Stimulated activated CD4-positive, alpha-beta T cell treated with anti-CD3 and anti-CD28 coated beads, Interleukin-2, amount 100 ng/mL, for 4 hours (primary cell): ENCODE measurements at regions not wholly inside any gene's neighbourhood (a gene's known extent, or its start where the extent isn't known, plus 50 kb on each side); places are given as distances from the start of the nearest gene placed in this dataset.
"Not testable (repeated sequence)": the region's sequence is repeated elsewhere in the genome, so short reads cannot be mapped to it uniquely, and the experiment has no call there.

ENCODE experiments used
- DNase-seq: peaks from one replicate; pipeline ENCODE4 v3.0.0-alpha.2; 2020; ENCODE audit warnings: low read depth

DNA sequence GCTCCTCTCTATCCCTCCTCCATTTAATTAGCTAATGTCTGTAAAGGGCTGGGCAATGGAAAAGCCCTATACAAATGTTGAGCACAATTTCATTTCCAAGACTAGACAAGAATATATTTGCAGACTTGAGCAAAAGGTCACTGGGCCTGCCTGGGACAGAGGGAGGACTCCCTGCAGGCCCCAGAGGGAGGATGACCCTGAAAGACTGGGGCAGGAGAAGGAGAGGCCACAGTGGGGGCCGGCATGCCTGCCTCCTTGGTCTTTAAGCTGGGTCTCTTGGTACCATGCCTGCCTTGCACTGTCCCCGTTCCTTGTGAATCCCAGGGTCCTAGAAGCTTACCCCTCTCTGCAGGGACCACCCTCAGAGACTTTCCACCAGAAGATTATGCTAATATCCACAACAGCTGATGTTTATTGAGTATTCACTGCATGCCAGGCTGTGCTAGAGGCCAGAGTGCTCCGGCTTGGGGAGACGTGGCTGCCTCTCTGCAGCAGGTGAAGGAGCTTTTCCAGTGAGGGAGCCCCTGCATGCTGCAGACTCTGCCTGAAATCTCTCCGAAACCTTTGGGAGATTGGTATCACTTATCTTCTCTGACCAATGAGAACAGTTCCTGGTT, 72.7 kb upstream of the HSPA9 start:
- no peak for DNase-seq

DNA sequence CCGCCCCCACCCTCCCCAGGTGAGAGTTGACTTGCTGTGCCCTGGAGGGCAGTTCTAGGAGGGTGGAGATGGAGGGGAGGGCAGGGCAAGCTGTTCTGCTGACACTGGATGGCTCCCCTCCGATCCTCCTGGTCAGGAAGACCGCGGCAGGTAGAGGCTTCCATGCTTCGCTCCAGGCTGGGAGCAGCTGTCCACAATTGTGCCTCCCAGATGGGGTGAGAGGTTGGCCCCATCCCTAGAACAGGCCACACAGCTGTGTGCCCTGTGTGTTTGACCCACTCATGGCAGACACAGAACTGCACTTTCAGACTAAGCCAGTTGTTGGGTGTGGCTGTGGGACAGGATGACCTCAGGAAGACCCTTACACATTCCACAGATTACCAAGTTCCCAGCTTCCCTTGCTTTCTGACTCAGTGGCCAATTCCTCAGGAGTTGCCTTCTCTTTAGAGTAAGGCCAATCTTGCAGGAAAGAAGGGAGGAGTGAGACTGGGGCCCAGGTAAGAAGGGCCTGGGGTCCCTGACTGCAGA, 72.1 kb upstream of the HSPA9 start:
- no peak for DNase-seq

GRCh38 chr5:138646671-138647070, 71.5 kb upstream of the HSPA9 start:
- DNase-seq, result no peak

DNA sequence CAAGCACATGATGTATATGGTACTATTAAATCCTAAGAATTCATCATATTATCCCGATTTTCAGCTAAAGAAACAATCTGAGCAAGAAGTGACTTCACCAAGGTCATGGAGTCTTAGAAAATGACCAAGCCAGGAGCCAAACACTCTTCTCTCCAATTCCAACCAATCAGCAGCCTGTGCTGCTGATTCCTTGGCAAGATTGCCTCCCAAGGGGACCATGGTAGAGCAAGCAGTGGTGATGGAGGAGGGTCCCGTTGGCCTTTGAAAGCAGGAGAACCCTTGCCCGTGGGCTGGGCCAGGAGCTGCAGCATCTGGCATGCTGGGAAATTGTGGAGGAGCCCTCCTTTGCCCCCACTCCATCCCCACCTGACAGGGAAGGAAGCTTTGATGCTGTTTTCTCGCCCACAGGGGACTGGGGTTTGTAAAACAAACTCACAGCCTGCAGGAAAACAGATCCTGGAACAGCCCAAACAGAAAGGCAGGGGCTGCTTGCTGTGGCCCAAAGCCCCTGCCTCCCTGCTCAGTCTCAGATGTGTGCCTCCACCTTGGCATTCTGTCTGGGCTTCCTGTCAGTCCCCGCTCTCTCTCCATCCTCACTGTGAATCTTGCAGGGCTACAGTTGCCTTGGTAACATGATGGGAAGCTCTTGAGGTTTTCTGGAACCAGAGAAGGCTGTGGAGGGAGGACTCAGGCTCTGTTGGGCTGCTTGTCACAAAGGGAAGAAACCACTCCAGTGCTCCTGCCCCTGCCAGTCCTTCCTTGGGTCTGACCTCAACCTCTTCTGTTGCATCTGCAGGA, 70.8 kb upstream of the HSPA9 start:
- no peak for DNase-seq

- no peak for DNase-seq
These were observed 68.0 kb upstream of the HSPA9 start for GRCh38 chr5:138643040-138643791.

DNA sequence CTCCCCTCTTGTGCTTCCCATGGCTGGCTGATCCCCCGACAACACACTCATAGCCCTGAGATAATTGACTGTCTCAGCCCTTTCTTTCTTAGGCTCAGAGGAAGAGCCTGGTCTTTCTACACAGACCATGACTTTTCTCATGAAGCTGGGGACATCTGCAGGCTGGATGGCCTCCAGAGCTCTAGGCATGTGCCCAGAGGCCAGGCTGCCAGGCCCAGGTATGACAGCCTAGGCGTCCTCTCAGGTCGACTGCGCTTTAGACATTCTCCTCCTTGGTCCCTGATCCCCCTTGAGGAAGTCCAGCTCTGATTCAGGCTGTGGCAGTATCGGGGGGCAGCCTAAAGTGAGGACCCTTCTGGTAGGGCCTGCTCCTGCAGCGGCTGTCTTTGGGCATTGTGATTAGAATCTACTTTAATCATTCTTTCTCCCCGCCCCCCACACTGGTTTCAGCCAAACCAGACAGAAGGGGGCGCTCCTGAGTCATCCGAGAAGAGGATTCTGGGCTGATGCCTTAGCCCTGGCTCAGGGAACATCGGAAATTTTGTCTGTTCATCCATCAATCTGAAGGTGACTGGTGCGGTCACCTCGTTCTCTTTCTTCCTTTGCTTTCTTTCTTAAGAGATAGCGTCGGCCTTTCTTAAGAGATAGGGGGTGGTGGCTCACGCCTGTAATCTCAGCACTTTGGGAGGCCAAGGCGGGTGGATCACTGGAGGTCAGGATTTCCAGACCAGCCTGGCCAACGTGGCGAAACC, 66.5 kb upstream of the HSPA9 start:
- peak; percentile 58 for DNase-seq

- no peak for DNase-seq
These were observed 65.5 kb upstream of the HSPA9 start for GRCh38 chr5:138640646-138641254.

GRCh38 chr5:138640138-138640537, 64.9 kb upstream of the HSPA9 start:
- no peak for DNase-seq

GRCh38 chr5:138639326-138639725, 64.1 kb upstream of the HSPA9 start:
- DNase-seq, result no peak

- no peak for DNase-seq
These were observed 62.1 kb upstream of the HSPA9 start for GRCh38 chr5:138637256-138637655.

DNA sequence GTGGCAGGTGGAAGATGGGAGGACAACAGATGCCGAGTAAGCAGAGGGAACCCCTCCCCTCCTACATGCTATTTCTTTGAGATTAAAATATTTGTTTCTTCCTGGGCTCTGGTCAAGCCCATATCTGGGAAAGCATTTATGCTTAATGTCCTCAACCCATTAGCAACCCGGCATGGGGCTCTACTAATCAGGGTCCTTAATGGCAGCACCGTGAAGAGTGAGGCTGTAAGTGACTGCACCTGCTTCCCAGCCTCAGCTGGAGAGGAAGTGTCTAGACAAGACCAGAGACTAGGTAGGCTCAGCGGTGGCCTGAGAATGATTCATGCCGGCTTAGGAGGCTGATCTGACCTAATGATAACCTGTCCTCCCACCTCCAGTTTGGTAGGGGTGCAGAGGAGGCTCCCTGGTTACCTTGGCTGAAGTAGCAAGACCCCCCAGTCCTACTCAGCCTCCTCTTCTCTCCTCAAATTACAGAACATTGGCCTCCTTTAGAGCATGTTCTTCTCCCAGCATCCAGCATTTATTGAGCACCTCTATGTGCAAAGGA, 61.3 kb upstream of the HSPA9 start:
- no peak for DNase-seq

DNA sequence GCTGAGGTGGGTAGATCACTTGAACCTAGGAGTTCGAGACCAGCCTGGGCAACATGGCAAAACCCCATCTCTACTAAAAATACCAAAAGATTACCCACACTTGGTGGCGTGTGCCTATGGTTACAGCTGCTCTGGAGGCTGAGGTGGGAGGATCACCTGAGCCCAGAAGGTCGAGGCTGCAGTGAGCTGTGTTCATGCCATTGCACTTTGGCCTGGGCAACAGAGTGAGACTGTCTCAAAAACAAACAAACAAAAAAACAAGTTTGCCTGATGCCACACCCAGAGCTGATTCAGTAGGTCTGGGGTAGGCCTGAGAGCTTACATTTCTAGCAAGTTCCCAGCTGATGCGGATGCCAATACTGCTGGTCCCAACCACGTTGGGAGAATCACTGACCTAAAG, 60.5 kb upstream of the HSPA9 start:
- no peak for DNase-seq

DNA sequence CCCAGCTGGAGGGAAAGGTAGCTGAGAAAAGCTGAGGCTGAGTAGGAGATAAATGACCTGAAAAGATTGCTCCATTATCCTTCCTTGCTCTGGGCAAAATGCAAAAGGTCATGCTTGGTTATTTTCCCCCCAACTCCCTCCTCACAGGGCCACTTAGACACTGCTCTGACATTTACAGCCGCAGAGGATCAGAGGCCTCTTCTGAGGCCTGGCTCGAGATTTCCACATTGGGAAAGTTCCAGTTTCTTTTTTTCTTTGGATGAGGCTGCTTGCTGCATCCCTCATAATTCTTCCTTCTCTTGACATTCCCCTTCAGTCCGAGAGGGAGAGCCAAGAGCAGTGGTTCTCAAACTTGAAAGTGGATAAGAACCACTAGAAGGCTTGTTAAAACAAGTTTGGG, 60.1 kb upstream of the HSPA9 start:
- DNase-seq, result no peak

GRCh38 chr5:138634804-138635203, 59.6 kb upstream of the HSPA9 start:
- not testable (repeated sequence) for DNase-seq

DNA sequence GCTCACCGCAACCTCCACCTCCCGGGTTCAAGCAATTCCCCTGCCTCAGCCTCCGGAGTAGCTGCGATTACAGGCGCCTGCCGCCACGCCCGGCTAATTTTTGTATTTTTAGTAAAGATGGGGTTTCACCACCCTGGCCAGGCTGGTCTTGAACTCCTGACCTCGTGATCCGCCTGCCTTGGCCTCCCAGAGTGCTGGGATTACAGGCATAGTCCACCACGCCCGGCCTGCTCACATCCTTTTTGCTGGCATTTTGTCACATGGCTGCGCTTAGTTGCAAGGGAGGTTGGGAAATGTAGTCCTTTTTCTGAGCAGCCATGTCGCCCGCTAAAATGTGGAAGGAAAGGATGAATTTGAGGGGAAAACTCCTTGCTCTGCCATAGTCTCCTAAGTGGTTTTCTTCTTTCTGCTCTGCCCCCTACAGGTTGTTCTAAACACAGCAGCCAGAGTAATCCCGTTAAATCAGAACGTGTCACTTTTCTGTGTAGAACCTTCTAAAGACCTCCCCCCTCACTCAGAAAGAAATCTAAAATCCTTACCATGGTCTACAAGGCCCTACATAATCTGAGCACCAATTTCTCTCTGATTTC, 57.8 kb upstream of the HSPA9 start:
- DNase-seq, result no peak

- no peak for DNase-seq
These were observed 56.1 kb upstream of the HSPA9 start for GRCh38 chr5:138631096-138631928.

GRCh38 chr5:138629392-138629791, 54.2 kb upstream of the HSPA9 start:
- DNase-seq, result no peak

GRCh38 chr5:138626333-138626944, 51.2 kb upstream of the HSPA9 start:
- DNase-seq, result no peak

DNA sequence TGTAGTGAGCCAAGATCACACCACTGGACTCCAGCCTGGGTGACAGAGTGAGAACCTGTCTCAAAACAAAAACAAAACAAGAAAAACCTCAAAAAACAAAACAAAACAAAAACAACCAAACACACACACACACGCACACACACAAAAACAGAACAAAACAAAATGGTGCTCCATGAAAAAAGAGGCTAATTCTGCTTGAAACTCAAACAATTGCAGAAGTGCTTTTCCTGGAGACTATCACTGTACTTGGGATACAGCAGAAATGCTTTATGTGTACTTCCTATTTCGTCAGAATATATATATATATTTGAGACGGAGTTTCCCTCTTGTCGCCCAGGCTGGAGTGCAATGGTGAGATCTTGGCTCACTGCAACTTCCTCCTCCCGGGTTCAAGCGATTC, 49.9 kb upstream of the HSPA9 start:
- no peak for DNase-seq
